Spleen (tissue), 7 donors: ENCODE measurements at regions not wholly inside any gene's neighbourhood (a gene's known extent, or its start where the extent isn't known, plus 50 kb on each side); places are given as distances from the start of the nearest gene placed in this dataset.

Source experiments
- CTCF ChIP-seq, 11 experiments: fragments of 200-600 bp in 7 of 11; fragments of 450-650 bp in 4 of 11; sonication (generic) in 4 of 11; IDR thresholded peaks in 8 of 11; conservative IDR thresholded peaks in 3 of 11; 1 replicate in 7 of 11; 2 replicates in 4 of 11; pipeline versions ENCODE4 v1.4.0 to v1.8.0; 2016 to 2021; ENCODE audit warnings: antibody characterized with exemption in 11 of 11, inconsistent platforms in 4 of 11, mild to moderate bottlenecking in 1 of 11
- POLR2A ChIP-seq, 3 donors: fragments of 450-650 bp; IDR thresholded peaks; one replicate each; pipeline ENCODE4 v1.5.1; 2017; ENCODE audit warnings: antibody characterized with exemption in 3 of 3, mild to moderate bottlenecking in 1 of 3
- POLR2AphosphoS5 ChIP-seq, 3 donors: sonication (generic); formaldehyde crosslinking; IDR thresholded peaks; one replicate each; pipeline ENCODE4 v1.5.1; 2017; ENCODE audit warnings: antibody characterized with exemption in 3 of 3
- donor health status: DM: no; HTN: no; CAD: no; lungs with moderate emphysema.
- donor health status: DM: no; HTN: no; CAD: no.
- donor health status: DM: no; HTN: no; CAD: no.

DNA sequence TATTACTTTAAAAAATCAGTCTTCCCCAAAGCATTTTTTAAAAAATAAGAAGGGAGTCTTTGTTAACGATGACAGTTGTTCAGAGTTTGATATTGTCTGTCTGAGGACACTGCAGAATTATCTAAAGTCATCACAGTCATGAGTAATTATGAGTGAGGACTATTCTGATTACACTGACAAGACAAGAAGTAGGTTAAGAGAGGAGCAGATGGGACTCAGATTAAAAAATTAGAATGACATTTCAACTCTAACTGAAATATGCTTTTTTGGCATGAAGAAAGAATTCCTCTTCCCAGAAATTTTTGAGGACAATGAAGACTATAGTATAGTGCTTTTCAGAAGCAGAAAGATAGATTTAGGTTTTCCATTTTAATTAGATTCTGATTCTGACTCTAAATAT lies 456.5 kb downstream of the EPHA7 start:
- TF ChIP-seq CTCF (IDR thresholded peaks at IDR 0.05 in 8 of 11, conservative IDR thresholded peaks at IDR 0.05 in 3 of 11) (no peak), POLR2A (IDR thresholded peaks at IDR 0.05) (no peak), POLR2AphosphoS5 (IDR thresholded peaks at IDR 0.05) (no peak)
